CD14-positive monocyte (primary cell): ENCODE measurements at regions not wholly inside any gene's neighbourhood (a gene's known extent, or its start where the extent isn't known, plus 50 kb on each side); places are given as distances from the start of the nearest gene placed in this dataset.

Source experiments
- DNase-seq, 3 donors: peaks; one replicate each; pipeline ENCODE4 v3.0.0-alpha.2; 2011 to 2022
- H2AFZ ChIP-seq: 2 replicates; pipeline ENCODE4 v1.6.0; 2012; ENCODE audit warnings: mild to moderate bottlenecking, low read depth, low read length, inconsistent platforms; ENCODE audit not compliant: insufficient read depth, poor library complexity, severe bottlenecking
- H3K27ac ChIP-seq, 2 donors: 1 replicate in 1 of 2; 2 replicates in 1 of 2; pipeline ENCODE4 v1.5.1; 2012 to 2013; ENCODE audit warnings: low read length in 2 of 2, control low read depth in 1 of 2, inconsistent platforms in 1 of 2, low read depth in 1 of 2, mild to moderate bottlenecking in 1 of 2
- H3K27me3 ChIP-seq, 2 donors: one replicate each; pipeline versions ENCODE4 v1.6.0 to v1.6.1; 2011 to 2013; ENCODE audit warnings: low read length in 2 of 2; ENCODE audit not compliant: control insufficient read depth in 2 of 2, insufficient read depth in 2 of 2
- H3K36me3 ChIP-seq, 2 donors: replicated peaks in 1 of 2; 1 replicate in 1 of 2; 2 replicates in 1 of 2; pipeline versions ENCODE4 v1.5.1 to v1.6.1; 2012 to 2013; ENCODE audit warnings: low read length in 2 of 2, control low read depth in 1 of 2, inconsistent platforms in 1 of 2, mild to moderate bottlenecking in 1 of 2; ENCODE audit not compliant: insufficient read depth in 2 of 2, control insufficient read depth in 1 of 2
- H3K4me1 ChIP-seq, 2 donors: 1 replicate in 1 of 2; 2 replicates in 1 of 2; pipeline versions ENCODE4 v1.5.1 to v1.6.1; 2012 to 2013; ENCODE audit warnings: low read length in 2 of 2, control low read depth in 1 of 2, inconsistent platforms in 1 of 2, mild to moderate bottlenecking in 1 of 2, moderate library complexity in 1 of 2; ENCODE audit not compliant: insufficient read depth in 2 of 2, control insufficient read depth in 1 of 2
- H3K4me2 ChIP-seq: replicated peaks from 2 replicates; pipeline ENCODE3; 2012; ENCODE audit warnings: low read length, moderate library complexity, mild to moderate bottlenecking; ENCODE audit not compliant: poor library complexity, severe bottlenecking; ENCODE audit errors: extremely low read depth
- H3K4me3 ChIP-seq, 3 experiments: fragments of 200-600 bp in 1 of 3; sonication (generic) in 1 of 3; replicated peaks in 1 of 3; 1 replicate in 2 of 3; 2 replicates in 1 of 3; pipeline ENCODE4 v1.5.1; 2011 to 2013; ENCODE audit warnings: low read length in 3 of 3, mild to moderate bottlenecking in 3 of 3, control low read depth in 2 of 3, low read depth in 2 of 3, inconsistent platforms in 1 of 3, moderate library complexity in 1 of 3
- H3K79me2 ChIP-seq: 2 replicates; pipeline ENCODE4 v1.6.0; 2012; ENCODE audit warnings: mild to moderate bottlenecking, control low read depth, inconsistent platforms, low read length, moderate library complexity; ENCODE audit not compliant: insufficient read depth
- H3K9ac ChIP-seq: 2 replicates; pipeline ENCODE4 v1.6.0; 2017; ENCODE audit warnings: low read length, mild to moderate bottlenecking; ENCODE audit not compliant: insufficient read depth, poor library complexity, severe bottlenecking
- H3K9me3 ChIP-seq, 2 donors: replicated peaks in 1 of 2; 1 replicate in 1 of 2; 2 replicates in 1 of 2; pipeline versions ENCODE4 v1.5.1 to v1.6.1; 2012 to 2013; ENCODE audit warnings: low read length in 2 of 2, control low read depth in 1 of 2; ENCODE audit not compliant: control insufficient read depth in 1 of 2, insufficient read depth in 1 of 2
- H4K20me1 ChIP-seq: 2 replicates; pipeline ENCODE4 v1.6.0; 2012; ENCODE audit warnings: mild to moderate bottlenecking, low read length, control low read depth, moderate library complexity; ENCODE audit not compliant: insufficient read depth
- H3K27ac Mint-ChIP-seq, 7 donors: one replicate each; pipeline ENCODE4 v1.8.0; 2020; ENCODE audit warnings: mild to moderate bottlenecking in 7 of 7, mixed read lengths in 7 of 7, moderate library complexity in 6 of 7, inconsistent platforms in 2 of 7
- H3K27me3 Mint-ChIP-seq, 3 donors: one replicate each; pipeline ENCODE4 v1.8.0; 2021 to 2022; ENCODE audit warnings: low read depth in 3 of 3, mild to moderate bottlenecking in 3 of 3, mixed read lengths in 3 of 3, moderate library complexity in 3 of 3, inconsistent platforms in 1 of 3
- H3K36me3 Mint-ChIP-seq, 2 donors: one replicate each; pipeline ENCODE4 v1.8.0; 2020; ENCODE audit warnings: mixed read lengths in 2 of 2, inconsistent platforms in 1 of 2, mild to moderate bottlenecking in 1 of 2
- H3K4me1 Mint-ChIP-seq: one replicate; pipeline ENCODE4 v1.8.0; 2020; ENCODE audit warnings: mild to moderate bottlenecking, mixed read lengths
- H3K4me3 Mint-ChIP-seq, 2 donors: one replicate each; pipeline ENCODE4 v1.8.0; 2020; ENCODE audit warnings: mild to moderate bottlenecking in 2 of 2, mixed read lengths in 2 of 2, moderate library complexity in 1 of 2
- H3K9me3 Mint-ChIP-seq, 7 donors: one replicate each; pipeline ENCODE4 v1.8.0; 2020 to 2022; ENCODE audit warnings: mixed read lengths in 7 of 7, mild to moderate bottlenecking in 6 of 7, moderate library complexity in 6 of 7, inconsistent platforms in 2 of 7
- CTCF ChIP-seq: fragments of 200-600 bp; IDR thresholded peaks from one replicate; pipeline ENCODE4 v1.8.0; 2022; ENCODE audit warnings: antibody characterized with exemption, mild to moderate bottlenecking
- WGBS: methylation state at CpG from one replicate; pipeline ENCODE4 v1.1.5; 2013; ENCODE audit warnings: missing lambda C conversion rate; ENCODE audit not compliant: insufficient coverage; 5-methylcytosine and 5-hydroxymethylcytosine counted together
- intact Hi-C, 2 donors: fragments of 100-400 bp; cut with micrococcal nuclease; formaldehyde crosslinking; loops; one replicate each; pipeline versions ENCODE4 v1.15.0 to v1.15.1; 2023

DNA sequence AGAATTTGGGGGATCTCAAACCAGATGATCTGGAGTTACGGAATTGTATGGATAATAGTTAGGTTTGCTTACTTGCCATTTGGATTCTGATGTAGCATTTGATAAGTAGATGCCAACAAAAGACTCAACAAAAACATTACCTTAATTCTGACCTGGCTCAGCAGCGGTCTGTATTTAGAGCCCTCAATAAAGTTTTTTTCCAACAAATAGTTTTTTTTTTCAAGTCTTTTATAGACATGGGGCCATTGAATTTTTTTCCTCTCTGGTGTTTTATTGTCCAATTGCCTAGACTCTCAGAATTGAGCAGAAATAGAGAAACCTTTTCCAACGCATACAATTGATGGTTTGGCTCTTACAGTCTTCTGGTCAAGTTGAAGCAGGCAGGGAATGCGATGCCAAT, 192.8 kb upstream of the GAS1 start:
- no peaks in the 10 kb centered on the region for H3K36me3 ChIP-seq
- no peak overlapping the region for H3K27ac ChIP-seq
- no peak overlapping the region for H2AFZ ChIP-seq
- DNase-seq: no peak
- TF ChIP-seq CTCF: no peak
- no peak overlapping the region for H3K4me3 Mint-ChIP-seq
- no peaks in the 10 kb centered on the region for H3K4me1 Mint-ChIP-seq
- peaks cover 4 to 8% (median 5%) of the 10 kb centered on the region in 3 donors for H3K27me3 Mint-ChIP-seq
- peaks cover 0 to 6% (median 0%) of the 10 kb centered on the region in 7 donors for H3K9me3 Mint-ChIP-seq
- intact Hi-C loops: no loop called here
- H4K20me1 ChIP-seq: no peaks in the 10 kb centered on the region
- H3K4me2 ChIP-seq: no peak overlapping the region
- no peaks in the 10 kb centered on the region for H3K27me3 ChIP-seq
- WGBS: 100% methylated on average over 1 of the region's 4 CpGs
- H3K4me3 ChIP-seq: no peak overlapping the region
- no peaks in the 10 kb centered on the region for H3K4me1 ChIP-seq
- H3K9ac ChIP-seq: no peak overlapping the region
- H3K36me3 Mint-ChIP-seq: no peaks in the 10 kb centered on the region
- no peak overlapping the region for H3K27ac Mint-ChIP-seq
- peaks cover 0 to 6% of the 10 kb centered on the region in 2 donors for H3K9me3 ChIP-seq
- H3K79me2 ChIP-seq: no peaks in the 10 kb centered on the region

- Mint-ChIP-seq H3K27ac (no peak overlapping the region), H3K4me1 (no peaks in the 10 kb centered on the region), H3K36me3 (no peaks in the 10 kb centered on the region), H3K9me3 (peaks cover 0 to 6% (median 0%) of the 10 kb centered on the region in 7 donors), H3K4me3 (no peak overlapping the region), H3K27me3 (peaks cover 6 to 8% (median 6%) of the 10 kb centered on the region in 3 donors)
- Histone ChIP-seq H3K79me2 (no peaks in the 10 kb centered on the region), H3K9ac (no peak overlapping the region), H3K4me1 (no peaks in the 10 kb centered on the region), H3K27ac (no peak overlapping the region), H3K4me3 (no peak overlapping the region), H3K9me3 (peaks cover 0 to 6% of the 10 kb centered on the region in 2 donors), H3K27me3 (no peaks in the 10 kb centered on the region), H3K36me3 (no peaks in the 10 kb centered on the region), H2AFZ (no peak overlapping the region), H3K4me2 (no peak overlapping the region), H4K20me1 (no peaks in the 10 kb centered on the region)
- no peak for DNase-seq
- WGBS: 86% methylated on average over 3 of the region's 6 CpGs
- no peak for TF ChIP-seq CTCF
- intact Hi-C loops: no loop called here
Measured at GRCh38 chr9:87140605-87141109, 193.4 kb upstream of the GAS1 start.
